H1 (cell line): ENCODE measurements at regions not wholly inside any gene's neighbourhood (a gene's known extent, or its start where the extent isn't known, plus 50 kb on each side); places are given as distances from the start of the nearest gene placed in this dataset.

Source experiments
- CTCF ChIA-PET: fragments of 300-600 bp; sonication (Branson Sonifier 250); formaldehyde crosslinking; loops from one replicate; lab custom pipeline; 2021; ENCODE audit not compliant: partially characterized antibody; lab: Charles Lee
- POLR2A ChIA-PET: fragments of 300-600 bp; sonication (Branson Sonifier 250); formaldehyde crosslinking; loops from one replicate; lab custom pipeline; 2021; ENCODE audit warnings: inconsistent platforms; ENCODE audit not compliant: partially characterized antibody; lab: Charles Lee
- DNase-seq, 2 experiments: peaks; one replicate each; pipeline versions ENCODE4 v3.0.0 to v3.0.0-alpha.2; 2010 to 2022; ENCODE audit warnings: low spot score in 2 of 2, low read depth in 1 of 2, mixed read lengths in 1 of 2
- FAIRE-seq: peaks from 2 replicates; lab custom pipeline; 2011; peaks lifted over from hg19 to GRCh38; lab: Jason Lieb, UNC
- H2AFZ ChIP-seq: 2 replicates; pipeline ENCODE4 v1.8.1; 2012; ENCODE audit warnings: low read length, inconsistent platforms
- H2AK5ac ChIP-seq: 2 replicates; pipeline ENCODE4 v1.6.1; 2013; ENCODE audit warnings: low read depth, low read length
- H2BK120ac ChIP-seq: replicated peaks from 2 replicates; pipeline ENCODE3; 2013; ENCODE audit warnings: low read depth, low read length, inconsistent platforms
- H2BK12ac ChIP-seq: 2 replicates; pipeline ENCODE4 v1.6.1; 2013; ENCODE audit warnings: low read depth, low read length
- H2BK15ac ChIP-seq: 2 replicates; pipeline ENCODE4 v1.6.1; 2013; ENCODE audit warnings: low read length
- H2BK20ac ChIP-seq: 2 replicates; pipeline ENCODE4 v1.6.1; 2013; ENCODE audit warnings: low read length
- H2BK5ac ChIP-seq: 2 replicates; pipeline ENCODE4 v1.6.1; 2013; ENCODE audit warnings: low read depth, low read length
- H3K14ac ChIP-seq: 2 replicates; pipeline ENCODE4 v1.6.1; 2013; ENCODE audit warnings: inconsistent platforms; ENCODE audit not compliant: insufficient read length
- H3K18ac ChIP-seq: 2 replicates; pipeline ENCODE4 v1.6.1; 2013; ENCODE audit warnings: low read length; ENCODE audit errors: extremely low read depth
- H3K23ac ChIP-seq: 2 replicates; pipeline ENCODE4 v1.6.1; 2013; ENCODE audit warnings: inconsistent platforms; ENCODE audit not compliant: insufficient read length
- H3K23me2 ChIP-seq: 2 replicates; pipeline ENCODE4 v1.6.1; 2013; ENCODE audit warnings: low read depth, low read length
- H3K27ac ChIP-seq: 2 replicates; pipeline ENCODE4 v1.6.1; 2011; ENCODE audit warnings: low read depth, low read length, inconsistent platforms
- H3K27me3 ChIP-seq, 4 experiments: replicated peaks in 1 of 4; 1 replicate in 1 of 4; 2 replicates in 3 of 4; pipeline versions ENCODE4 v1.6.1 to v1.8.1; 2011 to 2013; ENCODE audit warnings: low read length in 3 of 4, mild to moderate bottlenecking in 3 of 4, inconsistent platforms in 2 of 4, mixed read lengths in 2 of 4, moderate library complexity in 1 of 4; ENCODE audit not compliant: control insufficient read depth in 3 of 4, insufficient read depth in 3 of 4; ENCODE audit errors: extremely low read depth in 1 of 4
- H3K36me3 ChIP-seq, 4 experiments: 2 replicates each; pipeline versions ENCODE4 v1.6.1 to v1.8.1; 2011 to 2013; ENCODE audit warnings: mild to moderate bottlenecking in 4 of 4, low read length in 3 of 4, moderate library complexity in 2 of 4, control low read depth in 1 of 4, inconsistent platforms in 1 of 4; ENCODE audit not compliant: insufficient read depth in 4 of 4, control insufficient read depth in 2 of 4
- H3K4ac ChIP-seq: replicated peaks from 2 replicates; pipeline ENCODE3; 2013; ENCODE audit warnings: low read length, low read depth, mixed read lengths, inconsistent platforms; ENCODE audit not compliant: insufficient read length
- H3K4me1 ChIP-seq, 4 experiments: replicated peaks in 1 of 4; 1 replicate in 1 of 4; 2 replicates in 3 of 4; pipeline versions ENCODE4 v1.6.1 to v1.8.1; 2011 to 2013; ENCODE audit warnings: low read length in 3 of 4, inconsistent platforms in 2 of 4, mixed read lengths in 1 of 4; ENCODE audit not compliant: insufficient read depth in 4 of 4, control insufficient read depth in 3 of 4
- H3K4me2 ChIP-seq, 2 experiments: 2 replicates each; pipeline versions ENCODE4 v1.6.1 to v1.8.1; 2011 to 2013; ENCODE audit warnings: low read depth in 2 of 2, low read length in 2 of 2, control low read depth in 1 of 2, inconsistent platforms in 1 of 2, mild to moderate bottlenecking in 1 of 2; ENCODE audit not compliant: insufficient read depth in 1 of 2
- H3K4me3 ChIP-seq, 4 experiments: fragments of 200-600, 300-600 bp in 1 of 4; sonication (generic), shearing (Covaris generic), sonication (Bioruptor Twin) in 1 of 4; 2 replicates each; pipeline versions ENCODE4 v1.5.1 to v1.8.1; 2011 to 2016; ENCODE audit warnings: low read length in 4 of 4, low read depth in 3 of 4, control low read depth in 2 of 4, inconsistent platforms in 2 of 4, mild to moderate bottlenecking in 2 of 4, mixed read lengths in 1 of 4, moderate library complexity in 1 of 4; ENCODE audit not compliant: insufficient read depth in 2 of 4; ENCODE audit errors: extremely low read depth in 1 of 4
- H3K56ac ChIP-seq: replicated peaks from 2 replicates; pipeline ENCODE3; 2013; ENCODE audit warnings: low read depth, mild to moderate bottlenecking, mixed read lengths, low read length, inconsistent platforms; ENCODE audit not compliant: insufficient read length
- H3K79me1 ChIP-seq: 2 replicates; pipeline ENCODE4 v1.6.1; 2013; ENCODE audit warnings: low read depth, low read length, control low read depth
- H3K79me2 ChIP-seq, 2 experiments: 2 replicates each; pipeline versions ENCODE4 v1.6.1 to v1.8.1; 2012 to 2013; ENCODE audit warnings: low read length in 2 of 2, mild to moderate bottlenecking in 2 of 2, inconsistent platforms in 1 of 2; ENCODE audit not compliant: insufficient read depth in 2 of 2, control insufficient read depth in 1 of 2
- H3K9ac ChIP-seq, 4 experiments: replicated peaks in 1 of 4; 1 replicate in 1 of 4; 2 replicates in 3 of 4; pipeline versions ENCODE4 v1.6.1 to v1.8.1; 2011 to 2013; ENCODE audit warnings: low read depth in 3 of 4, low read length in 3 of 4, control low read depth in 2 of 4, mild to moderate bottlenecking in 2 of 4, moderate library complexity in 2 of 4, inconsistent platforms in 1 of 4; ENCODE audit errors: extremely low read depth in 1 of 4
- H3K9me3 ChIP-seq, 2 experiments: 2 replicates each; pipeline versions ENCODE4 v1.6.1 to v1.8.1; 2012 to 2013; ENCODE audit warnings: mild to moderate bottlenecking in 2 of 2, moderate library complexity in 2 of 2, control low read depth in 1 of 2, inconsistent platforms in 1 of 2, low read depth in 1 of 2, low read length in 1 of 2, mixed read lengths in 1 of 2; ENCODE audit not compliant: insufficient read depth in 2 of 2
- H4K20me1 ChIP-seq, 2 experiments: replicated peaks in 1 of 2; 2 replicates each; pipeline versions ENCODE3 to v1.8.1; 2011 to 2013; ENCODE audit warnings: inconsistent platforms in 2 of 2, low read length in 2 of 2, mild to moderate bottlenecking in 1 of 2; ENCODE audit not compliant: insufficient read depth in 2 of 2, control insufficient read depth in 1 of 2
- H4K5ac ChIP-seq: 2 replicates; pipeline ENCODE4 v1.6.1; 2013; ENCODE audit warnings: low read length, low read depth, mixed read lengths, inconsistent platforms; ENCODE audit not compliant: insufficient read length
- H4K8ac ChIP-seq: 2 replicates; pipeline ENCODE4 v1.8.0; 2013; ENCODE audit warnings: mild to moderate bottlenecking, moderate library complexity, low read length, inconsistent platforms; ENCODE audit not compliant: insufficient read depth; ENCODE audit errors: extremely low read depth
- H4K91ac ChIP-seq: replicated peaks from 2 replicates; pipeline ENCODE3; 2013; ENCODE audit warnings: low read length, mixed read lengths, inconsistent platforms; ENCODE audit not compliant: insufficient read length
- KDM4A ChIP-seq: IDR thresholded peaks from one replicate; pipeline ENCODE4 v1.7.1; 2012; ENCODE audit warnings: low read depth, mild to moderate bottlenecking, moderate library complexity, low read length, inconsistent platforms; ENCODE audit not compliant: severe bottlenecking
- PHF8 ChIP-seq: fragments of 200-600 bp; sonication (generic); conservative IDR thresholded peaks from 2 replicates; pipeline ENCODE4 v1.7.1; 2012; ENCODE audit warnings: low read depth, mild to moderate bottlenecking, inconsistent platforms, low read length, moderate library complexity
- SP2 ChIP-seq: IDR thresholded peaks from 2 replicates; pipeline ENCODE4 v1.6.1; 2012; ENCODE audit warnings: mild to moderate bottlenecking, low read length, inconsistent platforms
- WGBS, 2 experiments: shearing (Covaris generic) in 1 of 2; methylation state at CpG; one replicate each; pipeline versions ENCODE4 v1.1.6 to v1.1.7; 2013 to 2015; ENCODE audit warnings: low lambda C conversion rate in 2 of 2, mixed read lengths in 2 of 2, inconsistent platforms in 1 of 2, low coverage in 1 of 2, missing lambda C conversion rate in 1 of 2; ENCODE audit not compliant: insufficient replicate concordance in 2 of 2, insufficient coverage in 1 of 2, insufficient read length in 1 of 2; ENCODE audit errors: extremely low coverage in 1 of 2, missing lambda C conversion rate in 1 of 2; 5-methylcytosine and 5-hydroxymethylcytosine counted together
- TF ChIP-seq, protein P1 (sequence below): IDR thresholded peaks from 2 replicates; pipeline ENCODE4 v1.6.1; 2012; ENCODE audit warnings: inconsistent platforms

DNA sequence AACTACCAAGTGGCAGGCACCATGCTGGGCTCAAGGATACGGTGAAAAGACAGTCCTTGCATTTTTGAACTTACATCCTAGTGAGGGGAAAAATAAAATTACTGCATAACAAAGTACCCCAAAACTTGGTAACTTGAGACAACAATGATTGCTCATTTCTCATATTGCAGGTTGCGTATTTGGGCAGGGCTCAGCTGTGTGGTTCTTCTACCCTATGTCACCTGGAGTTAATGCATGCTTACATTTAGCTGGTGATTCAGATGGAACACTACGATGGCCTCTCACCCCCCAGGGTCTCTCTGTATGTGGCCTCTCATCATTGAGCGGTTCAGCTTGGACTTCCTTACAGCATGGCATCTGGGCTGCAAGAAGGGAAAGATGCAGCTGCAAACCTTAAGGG lies 60.7 kb upstream of the RBM19 start:
- Histone ChIP-seq H2BK20ac (no peak overlapping the region), H2BK15ac (no peak overlapping the region), H3K4ac (no peak overlapping the region), H4K5ac (no peak overlapping the region), H4K20me1 (no peaks in the 10 kb centered on the region), H3K23me2 (no peaks in the 10 kb centered on the region), H3K4me1 (no peaks in the 10 kb centered on the region), H3K9me3 (peaks cover 5 to 8% of the 10 kb centered on the region in 2 experiments; a peak in 2 of 4 replicates), H2BK5ac (no peak overlapping the region), H3K4me3 (no peak overlapping the region), H3K79me1 (no peaks in the 10 kb centered on the region), H3K36me3 (no peaks in the 10 kb centered on the region; a peak in 2 of 8 replicates), H2AK5ac (no peak overlapping the region), H3K27ac (no peak overlapping the region), H3K18ac (no peak overlapping the region), H3K14ac (no peak overlapping the region), H3K27me3 (no peaks in the 10 kb centered on the region), H3K23ac (no peak overlapping the region), H3K56ac (no peak overlapping the region), H3K9ac (no peak overlapping the region), H4K8ac (no peak overlapping the region), H4K91ac (no peak overlapping the region), H2AFZ (no peak overlapping the region), H2BK120ac (no peak overlapping the region), H3K4me2 (no peak overlapping the region), H2BK12ac (no peak overlapping the region), H3K79me2 (no peaks in the 10 kb centered on the region)
- no peak for FAIRE-seq
- 96% methylated on average over 4 of the region's 4 CpGs; no CpG with 5 or more reads in 1 of the 2 experiments for WGBS, 2 experiments
- no peak for DNase-seq
- TF ChIP-seq PHF8 (no peak), KDM4A (no peak), SP2 (no peak)
- TF ChIP-seq, protein P1, sequence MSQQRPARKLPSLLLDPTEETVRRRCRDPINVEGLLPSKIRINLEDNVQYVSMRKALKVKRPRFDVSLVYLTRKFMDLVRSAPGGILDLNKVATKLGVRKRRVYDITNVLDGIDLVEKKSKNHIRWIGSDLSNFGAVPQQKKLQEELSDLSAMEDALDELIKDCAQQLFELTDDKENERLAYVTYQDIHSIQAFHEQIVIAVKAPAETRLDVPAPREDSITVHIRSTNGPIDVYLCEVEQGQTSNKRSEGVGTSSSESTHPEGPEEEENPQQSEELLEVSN, result no peak
- ChIA-PET CTCF (interaction anchor here (0.9 to 1.5 kb wide), 3 partner anchors 19 to 482 kb away, joined by 3 to 5 read pairs (median 4); no protein-coding TSS in a partner anchor), POLR2A (no interaction called here)
